ENCODE measurements at regions not wholly inside any gene's neighbourhood (a gene's known extent, or its start where the extent isn't known, plus 50 kb on each side); places are given as distances from the start of the nearest gene placed in this dataset.
A peak's percentile ranks its signal among the peaks of the same experiment; 100 is the strongest.

GRCh38 chr2:240255811-240256703, 115.6 kb upstream of the OTOS start:
- 58% methylated on average over 20 of the region's 20 CpGs for WGBS
- DNase-seq (ENCODE audit: low spot score in 2 of 2), result peak in 1 of 2 donors; percentile 34
- Histone ChIP-seq H3K4me1 (peaks cover 12% of the 10 kb centered on the region), H3K9me3 (no peaks in the 10 kb centered on the region), H3K27me3 (no peaks in the 10 kb centered on the region), H3K36me3 (no peaks in the 10 kb centered on the region), H3K4me3 (no peak overlapping the region), H3K27ac (no peak overlapping the region)
- TF ChIP-seq POLR2A (IDR thresholded peaks at IDR 0.05), result no peak
- TF ChIP-seq POLR2AphosphoS5 (IDR thresholded peaks at IDR 0.05), result no peak
- TF ChIP-seq CTCF (IDR thresholded peaks at IDR 0.05), result no peak

- H3K4me1 ChIP-seq, result peaks cover 3% of the 10 kb centered on the region
- no peaks in the 10 kb centered on the region for H3K27me3 ChIP-seq
- H3K27ac ChIP-seq, result no peak overlapping the region
- peak in 1 of 2 donors; percentile 49 for DNase-seq (ENCODE audit: low spot score in 2 of 2)
- H3K9me3 ChIP-seq, result no peaks in the 10 kb centered on the region
- TF ChIP-seq EP300 (IDR thresholded peaks at IDR 0.05), result no peak
- TF ChIP-seq CTCF (IDR thresholded peaks at IDR 0.05), result no peak
- no peak for TF ChIP-seq POLR2AphosphoS5 (IDR thresholded peaks at IDR 0.05)
- no peak for TF ChIP-seq POLR2A (IDR thresholded peaks at IDR 0.05)
- H3K4me3 ChIP-seq, result no peak overlapping the region
- no peaks in the 10 kb centered on the region for H3K36me3 ChIP-seq
- WGBS, result 85% methylated on average over 14 of the region's 26 CpGs
Measured at GRCh38 chr2:240256704-240257637, 116.5 kb upstream of the OTOS start.

- Histone ChIP-seq H3K9me3 (peaks cover 3% of the 10 kb centered on the region), H3K36me3 (no peaks in the 10 kb centered on the region), H3K27ac (no peak overlapping the region), H3K27me3 (no peaks in the 10 kb centered on the region), H3K4me1 (no peaks in the 10 kb centered on the region), H3K4me3 (no peak overlapping the region)
- DNase-seq (ENCODE audit: low spot score in 2 of 2), result peak in 1 of 2 donors; percentile 44
- 91% methylated on average over 14 of the region's 23 CpGs for whole genome bisulfite sequencing
- TF ChIP-seq POLR2A (IDR thresholded peaks at IDR 0.05), result no peak
Measured at GRCh38 chr2:240257940-240258580, 117.6 kb upstream of the OTOS start.

GRCh38 chr2:240258685-240259084, 118.2 kb upstream of the OTOS start:
- peaks cover 3% of the 10 kb centered on the region for H3K9me3 ChIP-seq
- no peak overlapping the region for H3K4me3 ChIP-seq
- TF ChIP-seq EP300 (IDR thresholded peaks at IDR 0.05), result no peak
- no peak for TF ChIP-seq POLR2AphosphoS5 (IDR thresholded peaks at IDR 0.05)
- no peak for TF ChIP-seq CTCF (IDR thresholded peaks at IDR 0.05)
- no peak for TF ChIP-seq POLR2A (IDR thresholded peaks at IDR 0.05)
- no peaks in the 10 kb centered on the region for H3K27me3 ChIP-seq
- H3K4me1 ChIP-seq, result no peaks in the 10 kb centered on the region
- DNase-seq (ENCODE audit: low spot score in 2 of 2), result no peak
- WGBS, result 100% methylated on average over 1 of the region's 10 CpGs
- peak overlapping the region; percentile 40 for H3K27ac ChIP-seq
- H3K36me3 ChIP-seq, result no peaks in the 10 kb centered on the region

GRCh38 chr2:240259201-240259923, 118.9 kb upstream of the OTOS start:
- Histone ChIP-seq H3K9me3 (peaks cover 3% of the 10 kb centered on the region), H3K27ac (peak overlapping the region; percentile 40), H3K27me3 (no peaks in the 10 kb centered on the region), H3K4me3 (no peak overlapping the region), H3K36me3 (no peaks in the 10 kb centered on the region), H3K4me1 (no peaks in the 10 kb centered on the region)
- WGBS, result 81% methylated on average over 16 of the region's 17 CpGs
- DNase-seq (ENCODE audit: low spot score in 2 of 2), result peak in 1 of 2 donors; percentile 46
- TF ChIP-seq EP300 (IDR thresholded peaks at IDR 0.05), result no peak
- TF ChIP-seq POLR2A (IDR thresholded peaks at IDR 0.05), result no peak
- no peak for TF ChIP-seq POLR2AphosphoS5 (IDR thresholded peaks at IDR 0.05)
- TF ChIP-seq CTCF (IDR thresholded peaks at IDR 0.05), result no peak

All from suprapubic skin (tissue), 4 donors.